Cardiac muscle cell (in vitro differentiated cells and primary cell): ENCODE measurements at regions not wholly inside any gene's neighbourhood (a gene's known extent, or its start where the extent isn't known, plus 50 kb on each side); places are given as distances from the start of the nearest gene placed in this dataset.

ENCODE experiments used
- DNase-seq, 2 donors: peaks; one replicate each; pipeline versions ENCODE4 v3.0.0 to v3.0.0-alpha.2; 2010 to 2017; ENCODE audit warnings: low read depth in 1 of 2, low spot score in 1 of 2
- H3K27ac ChIP-seq: fragments of 200-600 bp; sonication (generic); 2 replicates; pipeline ENCODE4 v1.5.1; 2016
- H3K27me3 ChIP-seq: fragments of 200-600 bp; sonication (generic); 2 replicates; pipeline ENCODE4 v1.6.0; 2016; ENCODE audit warnings: control low read depth
- H3K36me3 ChIP-seq: fragments of 200-600 bp; sonication (generic); 2 replicates; pipeline ENCODE4 v1.5.1; 2016; ENCODE audit warnings: control low read depth
- H3K4me1 ChIP-seq: fragments of 200-600 bp; sonication (generic); 2 replicates; pipeline ENCODE4 v1.8.1; 2017; ENCODE audit warnings: low read depth, mild to moderate bottlenecking, mixed run types
- H3K4me3 ChIP-seq: fragments of 200-600 bp; sonication (generic); 2 replicates; pipeline ENCODE4 v1.5.1; 2016; ENCODE audit warnings: mild to moderate bottlenecking
- H3K9me3 ChIP-seq: fragments of 200-600 bp; sonication (generic); 2 replicates; pipeline ENCODE4 v1.5.1; 2017; ENCODE audit warnings: low read depth, mild to moderate bottlenecking, control low read depth
- TF ChIP-seq, protein P1 (sequence below): IDR thresholded peaks from 2 replicates; pipeline ENCODE4 v1.5.1; 2012; ENCODE audit warnings: low read depth, mild to moderate bottlenecking, low read length

DNA sequence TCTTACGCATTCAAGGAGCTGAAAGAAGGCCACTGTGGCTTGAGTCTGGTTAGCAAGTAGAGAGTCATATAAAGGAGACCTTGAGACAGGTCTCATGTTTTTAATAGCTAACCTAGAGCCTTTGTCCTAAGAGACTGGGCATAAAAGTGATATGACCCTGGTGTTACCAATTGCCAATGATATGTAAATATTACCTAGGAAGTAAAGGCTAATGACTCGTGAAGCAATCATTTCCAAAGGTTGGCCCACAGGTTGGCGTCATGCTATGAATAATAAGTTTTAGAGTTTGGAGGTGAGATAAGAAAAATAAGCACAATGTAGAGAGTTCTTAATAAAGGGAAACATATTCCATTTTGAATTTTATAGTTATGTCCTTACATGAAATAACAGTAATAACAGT lies 116.6 kb upstream of the PLEKHA5 start:
- no peak for DNase-seq
- no peaks in the 10 kb centered on the region for H3K36me3 ChIP-seq
- H3K9me3 ChIP-seq, result no peaks in the 10 kb centered on the region
- H3K27ac ChIP-seq, result no peak overlapping the region
- H3K27me3 ChIP-seq, result no peaks in the 10 kb centered on the region
- H3K4me1 ChIP-seq, result no peaks in the 10 kb centered on the region
- H3K4me3 ChIP-seq, result no peak overlapping the region
- TF ChIP-seq, protein P1, sequence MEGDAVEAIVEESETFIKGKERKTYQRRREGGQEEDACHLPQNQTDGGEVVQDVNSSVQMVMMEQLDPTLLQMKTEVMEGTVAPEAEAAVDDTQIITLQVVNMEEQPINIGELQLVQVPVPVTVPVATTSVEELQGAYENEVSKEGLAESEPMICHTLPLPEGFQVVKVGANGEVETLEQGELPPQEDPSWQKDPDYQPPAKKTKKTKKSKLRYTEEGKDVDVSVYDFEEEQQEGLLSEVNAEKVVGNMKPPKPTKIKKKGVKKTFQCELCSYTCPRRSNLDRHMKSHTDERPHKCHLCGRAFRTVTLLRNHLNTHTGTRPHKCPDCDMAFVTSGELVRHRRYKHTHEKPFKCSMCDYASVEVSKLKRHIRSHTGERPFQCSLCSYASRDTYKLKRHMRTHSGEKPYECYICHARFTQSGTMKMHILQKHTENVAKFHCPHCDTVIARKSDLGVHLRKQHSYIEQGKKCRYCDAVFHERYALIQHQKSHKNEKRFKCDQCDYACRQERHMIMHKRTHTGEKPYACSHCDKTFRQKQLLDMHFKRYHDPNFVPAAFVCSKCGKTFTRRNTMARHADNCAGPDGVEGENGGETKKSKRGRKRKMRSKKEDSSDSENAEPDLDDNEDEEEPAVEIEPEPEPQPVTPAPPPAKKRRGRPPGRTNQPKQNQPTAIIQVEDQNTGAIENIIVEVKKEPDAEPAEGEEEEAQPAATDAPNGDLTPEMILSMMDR, result no peak

DNA sequence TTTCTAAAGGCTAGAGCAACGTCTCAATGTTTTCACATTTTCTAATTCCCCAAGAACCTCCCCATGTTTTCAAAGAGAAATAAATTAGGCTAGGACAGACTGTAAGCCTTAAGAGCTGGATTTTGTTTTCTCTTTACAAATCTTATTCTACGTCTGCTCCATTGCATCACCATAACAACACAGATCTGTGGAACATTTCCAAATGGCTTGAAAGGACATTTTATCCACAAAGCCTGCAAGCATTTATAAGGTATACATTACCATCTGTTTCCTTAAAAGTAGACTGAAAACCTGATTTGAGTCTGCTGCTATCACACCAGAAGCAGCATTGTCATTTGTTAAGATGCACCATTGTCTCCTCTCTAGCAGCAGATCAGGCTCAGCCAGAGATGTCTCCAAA lies 115.3 kb upstream of the PLEKHA5 start:
- Histone ChIP-seq H3K4me1 (no peaks in the 10 kb centered on the region), H3K4me3 (no peak overlapping the region), H3K9me3 (no peaks in the 10 kb centered on the region), H3K27ac (no peak overlapping the region), H3K36me3 (no peaks in the 10 kb centered on the region), H3K27me3 (no peaks in the 10 kb centered on the region)
- TF ChIP-seq, protein P1, result no peak
- peak in 1 of 2 donors; percentile 60 for DNase-seq

DNA sequence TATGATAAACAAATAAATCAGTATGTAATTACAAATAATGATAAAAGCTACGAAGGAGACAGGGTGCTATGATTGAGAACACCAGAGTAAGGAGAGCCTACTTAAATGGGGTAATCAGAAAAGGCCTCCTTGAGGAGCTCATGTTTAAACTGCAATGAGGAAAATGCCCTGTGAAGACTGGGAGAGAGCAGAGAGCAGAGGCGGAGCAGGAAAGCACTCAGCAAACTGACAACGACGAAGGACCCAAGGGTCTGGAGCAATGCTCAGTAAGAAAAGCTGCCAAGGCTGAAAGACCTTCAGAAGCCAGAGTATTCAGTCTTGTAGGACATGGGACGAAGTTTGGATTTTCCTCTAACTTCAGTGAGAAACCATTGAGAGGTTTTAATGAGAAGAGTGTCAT lies 114.2 kb upstream of the PLEKHA5 start:
- TF ChIP-seq, protein P1, result no peak

DNA sequence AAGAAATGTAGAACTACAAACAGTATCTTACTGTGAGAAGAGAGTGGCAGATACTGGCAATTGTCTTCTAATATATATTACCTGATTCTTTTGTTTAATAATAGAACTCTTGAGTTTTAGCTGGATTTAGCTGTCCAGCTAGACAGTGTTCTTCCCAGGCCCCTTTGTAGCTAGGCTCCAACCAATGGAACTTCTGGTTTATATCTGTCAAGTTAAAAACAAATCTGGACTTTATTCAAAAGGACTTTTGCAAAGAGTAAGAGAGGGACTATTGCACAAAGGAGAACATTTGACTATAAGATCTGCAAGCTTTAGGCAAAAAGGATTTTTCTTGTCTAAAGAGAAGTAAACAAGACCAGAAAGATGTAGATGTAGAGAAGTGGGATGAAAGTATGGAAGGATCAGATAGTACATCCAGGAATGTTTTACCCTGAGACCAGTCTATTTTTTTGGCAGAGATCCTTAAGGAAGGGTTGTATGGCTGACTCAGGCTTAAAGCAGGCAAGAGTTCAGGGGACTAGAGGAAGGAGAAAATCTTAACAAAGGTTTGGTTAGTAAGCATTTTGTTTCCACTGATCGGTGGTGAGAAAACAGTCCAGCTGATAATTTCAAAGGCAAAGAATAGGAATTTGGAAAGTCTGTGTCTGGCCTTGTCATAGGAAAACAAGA lies 111.1 kb upstream of the PLEKHA5 start:
- TF ChIP-seq, protein P1, result no peak
- Histone ChIP-seq H3K36me3 (no peaks in the 10 kb centered on the region), H3K27ac (no peak overlapping the region), H3K4me1 (no peaks in the 10 kb centered on the region), H3K4me3 (no peak overlapping the region), H3K27me3 (no peaks in the 10 kb centered on the region), H3K9me3 (no peaks in the 10 kb centered on the region)
- DNase-seq, result peak in 1 of 2 donors; percentile 91

More for the DNA sequence above, 114.2 kb upstream of the PLEKHA5 start:
- H3K4me1 ChIP-seq, result no peaks in the 10 kb centered on the region
- H3K36me3 ChIP-seq, result no peaks in the 10 kb centered on the region
- no peak overlapping the region for H3K27ac ChIP-seq
- no peaks in the 10 kb centered on the region for H3K9me3 ChIP-seq
- no peaks in the 10 kb centered on the region for H3K27me3 ChIP-seq
- no peak for DNase-seq
- no peak overlapping the region for H3K4me3 ChIP-seq

DNA sequence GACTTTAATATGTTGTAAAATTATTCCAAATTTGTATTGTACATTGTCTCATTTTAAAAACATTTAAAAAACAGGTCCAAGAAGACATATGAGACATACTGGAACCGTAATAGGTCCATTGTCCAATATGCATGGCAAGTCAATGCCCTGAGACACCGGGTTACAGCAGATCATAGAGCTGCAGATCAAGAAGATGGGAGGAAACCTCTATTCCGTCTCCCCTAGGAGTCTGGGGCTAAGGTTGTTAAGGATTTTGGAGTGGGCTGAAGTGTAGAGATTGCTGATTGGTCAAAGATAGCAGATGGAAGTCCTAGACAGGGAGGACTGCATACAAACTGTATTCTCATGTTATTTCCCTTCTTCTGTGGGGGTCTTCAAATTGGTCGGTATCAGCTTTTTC lies 108.3 kb upstream of the PLEKHA5 start:
- no peak for DNase-seq
- TF ChIP-seq, protein P1, result no peak
- H3K4me3 ChIP-seq, result no peak overlapping the region
- no peaks in the 10 kb centered on the region for H3K9me3 ChIP-seq
- no peak overlapping the region for H3K27ac ChIP-seq
- H3K4me1 ChIP-seq, result no peaks in the 10 kb centered on the region
- H3K36me3 ChIP-seq, result no peaks in the 10 kb centered on the region
- no peaks in the 10 kb centered on the region for H3K27me3 ChIP-seq
